ENCODE measurements at regions not wholly inside any gene's neighbourhood (a gene's known extent, or its start where the extent isn't known, plus 50 kb on each side); places are given as distances from the start of the nearest gene placed in this dataset.
A peak's percentile ranks its signal among the peaks of the same experiment; 100 is the strongest.

DNA sequence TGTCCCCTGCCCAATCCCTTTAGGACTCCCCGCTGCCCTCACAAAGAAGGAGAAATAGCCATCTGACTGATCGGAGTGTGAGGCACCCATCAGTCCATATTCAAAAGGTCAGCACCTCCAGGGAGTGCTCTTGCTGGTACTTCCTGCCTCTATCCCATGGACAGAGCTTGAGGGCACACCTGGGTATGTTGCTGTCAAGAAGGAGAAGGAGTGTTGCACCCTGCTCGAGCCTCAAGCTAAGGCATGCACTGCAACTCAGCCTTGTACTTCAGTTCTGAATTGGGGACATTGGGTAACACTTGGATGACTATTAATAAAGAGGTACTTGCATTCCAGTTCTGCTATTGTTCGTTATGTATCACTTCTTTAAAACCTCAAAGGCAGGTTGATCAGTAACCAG, 190.3 kb upstream of the ZC3H12A start:
- no peak for DNase-seq

DNA sequence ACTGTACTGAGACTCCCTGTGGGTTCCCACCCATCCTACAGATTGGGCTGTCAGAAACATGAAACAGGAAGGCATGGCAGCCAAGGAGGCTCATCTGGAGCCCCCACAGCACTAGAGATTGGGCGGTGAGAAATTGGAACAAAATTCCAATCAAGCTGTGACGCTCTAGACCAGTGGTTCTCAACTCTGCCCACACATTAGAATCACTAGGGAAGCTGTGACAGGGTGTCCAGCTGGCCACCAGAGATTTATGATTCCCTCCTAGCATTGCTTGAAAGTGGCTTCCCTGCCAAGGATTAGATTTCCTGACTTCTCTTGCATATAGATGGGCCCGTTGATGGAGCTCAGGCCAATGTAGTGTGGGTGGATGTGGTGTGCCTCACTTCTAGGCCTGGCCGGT, 187.5 kb upstream of the ZC3H12A start:
- no peak for DNase-seq

DNA sequence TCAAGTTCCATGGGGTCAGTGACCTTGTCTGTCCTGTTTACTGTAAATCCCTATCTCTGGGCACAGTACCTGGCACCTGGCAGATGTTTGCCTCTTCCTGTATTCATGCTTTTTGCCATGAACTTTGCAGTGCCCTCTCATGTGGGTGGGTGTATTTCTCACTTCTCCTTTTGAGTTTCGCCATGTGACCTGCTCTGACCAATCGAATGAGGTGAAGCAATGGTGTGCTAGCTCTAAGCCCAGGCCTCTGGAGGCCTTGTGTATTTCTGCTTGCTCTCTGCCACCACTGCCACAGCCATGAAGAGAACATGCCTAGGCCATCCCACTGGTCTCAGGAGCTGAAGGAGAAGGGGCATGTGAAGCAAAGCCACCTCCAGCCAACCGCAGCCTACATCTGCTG, 185.5 kb upstream of the ZC3H12A start:
- DNase-seq: no peak

GRCh38 chr1:37290718-37291117, 183.7 kb upstream of the ZC3H12A start:
- DNase-seq: no peak

- DNase-seq: no peak
Measured at GRCh38 chr1:37292789-37293188, 181.6 kb upstream of the ZC3H12A start.

- DNase-seq: no peak
Measured at GRCh38 chr1:37294096-37294495, 180.3 kb upstream of the ZC3H12A start.

DNA sequence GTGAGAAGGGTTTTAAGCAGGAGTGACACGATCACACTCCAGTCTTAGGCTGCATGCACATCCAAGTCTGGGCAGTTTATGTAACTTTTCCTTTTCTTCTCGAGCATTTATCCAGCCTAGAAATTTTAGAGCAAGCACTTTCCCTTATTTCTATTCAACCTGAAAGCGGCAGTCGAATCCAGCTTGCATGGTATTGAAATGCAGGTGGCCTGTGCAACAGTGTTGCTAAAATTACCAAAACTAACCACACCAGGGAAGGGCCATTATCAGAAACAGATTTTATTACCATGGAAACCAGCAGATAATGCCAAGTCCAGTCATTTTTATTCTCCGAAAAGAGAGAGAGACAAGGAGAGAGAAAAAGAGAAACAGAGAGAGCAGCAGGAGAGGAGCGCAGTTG, 179.9 kb upstream of the ZC3H12A start:
- no peak for DNase-seq

DNA sequence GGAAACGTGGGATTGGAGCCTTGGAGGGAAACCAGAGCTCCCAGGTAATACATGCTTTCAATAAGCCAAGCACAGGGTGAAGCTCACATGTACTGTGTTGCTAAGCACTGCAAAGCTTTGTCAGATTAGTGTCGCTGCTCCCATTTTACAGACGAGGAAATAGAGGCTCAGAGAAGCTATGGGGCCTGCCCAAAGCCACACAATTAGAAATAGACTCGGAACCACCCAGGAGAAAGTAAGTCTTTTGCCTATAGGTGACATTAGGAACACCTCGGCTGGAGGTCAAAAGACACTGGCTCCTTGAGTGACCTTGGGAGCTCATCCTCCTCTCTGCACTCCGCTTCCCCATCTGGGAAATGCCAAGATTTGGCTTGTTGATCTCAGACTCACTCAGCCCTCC, 175.6 kb upstream of the ZC3H12A start:
- no peak for DNase-seq

DNA sequence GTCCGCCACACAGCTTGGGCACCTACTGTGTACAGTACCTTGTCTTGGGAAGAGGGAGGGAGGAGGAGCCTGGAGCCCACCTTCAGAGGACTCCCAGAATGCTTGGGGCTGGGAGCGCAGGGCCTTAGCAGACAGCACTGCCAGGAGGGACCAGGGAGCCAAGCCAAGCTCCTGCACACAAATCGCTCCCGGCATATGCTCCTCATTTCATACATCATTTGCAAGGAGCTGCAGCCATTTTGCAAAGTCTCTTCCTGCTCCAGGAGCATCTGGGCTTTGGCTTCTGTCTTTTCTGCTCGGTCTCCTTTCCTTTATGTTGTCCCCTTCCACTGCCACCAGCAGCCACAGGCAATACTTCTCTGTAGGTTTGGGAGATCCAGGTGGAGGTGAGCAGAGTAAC, 175.2 kb upstream of the ZC3H12A start:
- DNase-seq: no peak

DNA sequence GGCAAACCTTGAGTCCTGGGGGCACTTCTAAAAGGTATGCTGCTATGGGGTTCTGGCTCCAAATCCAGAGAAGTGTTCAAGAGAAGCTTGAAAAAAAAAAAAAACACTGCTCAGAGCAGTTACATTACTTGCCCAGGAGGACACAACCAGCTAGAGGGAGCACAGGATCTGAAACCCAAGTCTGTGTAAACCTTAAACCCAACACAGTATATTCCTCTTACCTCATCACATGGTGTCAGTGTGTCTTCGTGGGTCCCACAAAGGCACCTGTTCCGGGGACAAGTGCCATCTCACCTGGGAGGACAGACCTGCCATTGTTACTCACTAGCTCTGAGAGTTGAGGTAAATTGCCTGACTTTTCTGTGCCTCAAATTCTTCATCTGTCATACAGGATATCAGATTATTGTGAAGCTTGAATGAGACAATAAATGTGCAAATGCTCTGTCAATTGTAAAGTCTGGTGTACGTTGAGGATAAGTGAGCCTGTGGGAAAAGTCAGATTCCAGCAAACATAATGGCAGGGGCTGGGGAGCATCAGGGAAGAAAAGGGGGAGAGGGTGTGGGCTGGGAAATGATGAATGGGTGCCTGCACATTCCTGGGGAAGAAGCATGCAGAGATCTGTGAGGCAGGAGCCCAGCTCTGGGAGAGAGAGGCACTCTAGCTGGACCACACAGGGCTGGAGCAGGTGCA, 170.4 kb upstream of the ZC3H12A start:
- DNase-seq: no peak

DNA sequence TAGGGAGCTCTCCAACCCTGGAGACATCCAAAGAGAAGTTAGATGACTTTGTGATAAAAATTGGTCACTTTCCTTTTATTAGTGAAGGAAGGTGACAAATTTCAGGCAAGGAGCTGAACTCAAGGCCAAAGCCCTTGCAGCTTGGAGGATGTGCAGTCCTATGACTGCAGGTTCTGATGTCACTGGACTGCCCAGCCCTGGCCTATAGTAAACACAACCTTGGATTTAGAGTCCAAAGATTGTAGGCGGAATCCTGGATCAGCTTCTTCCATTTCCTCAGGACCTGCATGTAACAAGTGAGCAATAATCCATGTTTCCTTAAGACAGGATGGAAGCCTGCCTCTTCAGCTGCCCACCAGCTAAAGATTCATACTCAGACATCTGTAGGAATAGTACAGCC, 169.3 kb upstream of the ZC3H12A start:
- no peak for DNase-seq

DNA sequence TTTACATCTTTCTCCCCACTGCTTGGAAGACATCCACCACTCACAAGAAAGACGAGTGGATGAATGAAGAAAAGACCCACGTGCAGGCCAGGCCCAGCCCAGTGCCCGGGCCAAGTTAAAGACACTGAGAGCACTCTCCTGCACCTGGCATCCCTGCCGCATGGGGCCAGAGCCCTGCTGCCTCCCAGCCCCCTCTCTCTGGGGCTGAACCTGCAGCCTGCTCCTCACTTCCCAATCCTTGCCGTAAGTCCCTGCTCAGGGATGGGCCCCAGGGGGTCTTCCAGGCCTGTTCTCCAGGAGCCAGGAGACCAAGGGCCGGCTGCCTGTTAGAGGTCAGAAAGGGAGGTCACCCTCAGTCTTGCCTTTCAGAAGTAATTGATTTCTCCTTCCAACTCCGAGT, 168.5 kb upstream of the ZC3H12A start:
- no peak for DNase-seq

DNA sequence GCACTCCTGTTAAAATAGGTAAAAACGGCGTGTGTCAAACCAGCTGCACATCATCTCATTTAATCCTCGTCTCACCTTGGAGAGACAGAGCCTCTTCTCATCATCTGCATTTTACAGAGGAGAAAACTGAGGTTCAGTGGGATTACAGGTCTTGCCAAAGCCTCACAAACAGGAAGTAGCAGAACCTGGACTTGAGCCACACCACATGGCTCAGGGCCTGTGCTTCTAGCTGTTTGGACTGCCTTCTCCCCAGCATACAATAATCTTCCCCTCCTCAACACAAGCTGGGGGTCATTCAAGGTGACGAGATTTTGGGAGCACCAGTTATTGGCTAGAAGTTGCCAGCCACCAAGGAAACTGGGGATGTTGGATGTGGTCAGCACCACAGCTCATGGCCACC, 167.9 kb upstream of the ZC3H12A start:
- DNase-seq: no peak

- DNase-seq: no peak
Measured at GRCh38 chr1:37306871-37307270, 167.5 kb upstream of the ZC3H12A start.

GRCh38 chr1:37308031-37308960, 166.1 kb upstream of the ZC3H12A start:
- no peak for DNase-seq

GRCh38 chr1:37309574-37309973, 164.8 kb upstream of the ZC3H12A start:
- no peak for DNase-seq

DNA sequence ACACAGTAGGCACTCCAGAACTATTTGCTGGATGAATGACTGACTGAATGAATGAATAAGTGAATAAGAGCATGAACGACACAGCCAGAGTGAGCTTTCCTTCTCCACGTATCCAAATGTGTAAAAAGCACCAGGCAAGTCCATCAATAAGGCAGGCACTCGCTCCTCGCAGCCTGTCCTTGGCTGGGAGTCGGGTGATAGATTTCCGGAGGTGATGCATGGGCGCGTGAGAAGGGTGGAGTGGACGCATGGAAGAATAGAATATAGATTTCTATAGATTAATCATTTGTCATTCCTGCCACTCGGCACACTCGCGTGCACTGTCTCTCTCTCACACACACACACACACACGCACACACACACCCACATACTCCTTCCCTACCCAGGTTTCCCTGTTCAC, 164.3 kb upstream of the ZC3H12A start:
- DNase-seq: no peak

GRCh38 chr1:37315371-37315846, 159.0 kb upstream of the ZC3H12A start:
- no peak for DNase-seq

- DNase-seq: no peak
Measured at GRCh38 chr1:37317870-37318467, 156.4 kb upstream of the ZC3H12A start.

DNA sequence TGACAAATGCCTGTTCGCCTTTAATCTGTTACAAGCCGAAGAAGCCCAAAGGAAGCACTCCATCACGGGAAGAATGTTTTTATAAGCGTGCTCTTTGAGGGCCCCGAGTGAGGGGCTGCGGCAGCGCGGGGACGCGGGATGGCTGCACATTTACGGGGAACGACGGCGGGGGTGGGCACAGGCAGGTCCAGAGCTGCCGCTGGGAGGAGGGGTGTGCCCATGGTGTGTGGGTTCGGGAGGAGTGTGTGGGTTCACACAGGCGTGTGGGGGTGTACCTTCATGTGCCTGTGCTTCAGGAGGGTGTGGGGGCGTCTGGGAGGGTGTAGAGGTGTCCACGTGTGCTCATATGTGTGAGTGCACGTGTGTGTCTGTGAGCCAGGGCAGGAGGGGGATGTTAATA, 155.9 kb upstream of the ZC3H12A start:
- DNase-seq: no peak

GRCh38 chr1:37319284-37319683, 155.1 kb upstream of the ZC3H12A start:
- DNase-seq: no peak

DNA sequence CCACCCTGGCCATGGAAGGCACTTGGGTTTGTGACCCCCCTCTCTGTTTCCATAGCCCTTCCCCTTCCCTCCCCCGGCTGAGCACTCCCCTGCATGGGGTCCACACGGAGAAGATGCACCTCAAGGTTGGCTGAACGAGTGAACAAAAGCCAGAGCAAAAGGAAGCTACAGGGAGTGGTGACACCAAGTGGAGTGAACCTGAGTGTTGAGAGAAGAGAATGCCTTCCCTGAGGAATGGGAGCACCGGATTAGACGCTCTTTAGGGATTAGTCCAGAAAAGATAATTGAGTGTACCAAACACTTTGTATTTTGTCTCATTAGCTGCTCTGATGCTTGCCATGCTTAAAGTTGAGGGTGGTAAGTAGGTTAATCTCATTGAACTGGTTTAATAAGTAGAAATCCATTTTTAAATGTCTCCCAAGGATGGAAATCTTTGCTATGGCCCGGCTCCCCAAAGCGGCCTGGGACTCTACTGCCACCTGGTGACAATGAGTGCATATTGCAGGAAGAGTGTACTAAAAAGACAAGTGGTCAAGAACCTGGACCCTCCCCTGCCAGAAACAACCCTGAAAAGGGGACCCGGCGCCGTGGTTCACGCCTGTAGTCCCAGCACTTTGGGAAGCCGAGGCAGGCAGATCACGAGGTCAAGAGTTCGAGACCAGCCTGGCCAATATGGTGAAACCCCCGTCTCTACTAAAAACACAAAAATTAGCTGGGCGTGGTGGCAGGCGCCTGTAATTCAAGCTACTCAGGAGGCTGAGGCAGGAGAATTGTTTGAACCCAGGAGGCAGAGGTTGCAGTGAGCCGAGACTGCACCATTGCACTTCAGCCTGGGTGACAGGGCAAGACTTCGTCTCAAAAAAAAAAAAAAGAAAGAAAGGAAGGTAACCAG, 150.6 kb upstream of the ZC3H12A start:
- DNase-seq: peak; percentile 55

DNA sequence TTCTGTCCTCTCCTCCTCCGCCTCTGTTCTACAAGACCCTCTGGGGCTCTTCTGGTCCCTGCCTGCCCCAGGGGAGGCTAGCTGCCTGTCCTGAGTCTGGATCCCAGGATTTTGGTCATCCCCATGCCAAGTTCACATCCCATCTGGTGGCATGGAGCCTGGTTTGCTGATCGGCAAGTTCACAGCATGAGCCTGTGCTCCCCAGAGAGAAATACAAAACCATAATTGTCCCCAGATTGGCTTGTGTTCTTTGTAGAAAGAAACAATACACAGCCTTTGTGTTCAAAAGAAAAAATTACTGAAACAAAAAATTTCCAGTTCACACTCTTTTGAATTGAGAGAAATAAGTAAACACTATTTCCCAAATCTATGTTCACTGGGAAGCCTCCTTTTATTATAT, 149.4 kb upstream of the ZC3H12A start:
- no peak for DNase-seq

Data from NCI-H526 treated with DMSO at 0.1 percent for 48 hours (cell line).